Activated naive CD4-positive, alpha-beta T cell treated with Interleukin-2 at 50 U/mL for 16 hours (primary cell): ENCODE measurements at regions not wholly inside any gene's neighbourhood (a gene's known extent, or its start where the extent isn't known, plus 50 kb on each side); places are given as distances from the start of the nearest gene placed in this dataset.

Experiments used
- DNase-seq: peaks from one replicate; pipeline ENCODE4 v3.0.0-alpha.2; 2020

- DNase-seq: no peak
Observed at GRCh38 chr4:180641495-180641894, 1601.7 kb upstream of the TENM3 start.

GRCh38 chr4:180642732-180643131 is 1600.5 kb upstream of the TENM3 start:
- DNase-seq: no peak

GRCh38 chr4:180650273-180650672 is 1592.9 kb upstream of the TENM3 start:
- DNase-seq: no peak

GRCh38 chr4:180652533-180652932 is 1590.7 kb upstream of the TENM3 start:
- no peak for DNase-seq

GRCh38 chr4:180655886-180656285 is 1587.3 kb upstream of the TENM3 start:
- DNase-seq: no peak

- no peak for DNase-seq
Observed at GRCh38 chr4:180657881-180658280, 1585.3 kb upstream of the TENM3 start.

GRCh38 chr4:180664766-180665368 is 1578.3 kb upstream of the TENM3 start:
- DNase-seq: peak; percentile 32

GRCh38 chr4:180665481-180665880 is 1577.7 kb upstream of the TENM3 start:
- DNase-seq: no peak

- no peak for DNase-seq
Observed at GRCh38 chr4:180665994-180666824, 1577.0 kb upstream of the TENM3 start.

GRCh38 chr4:180668732-180669131 is 1574.5 kb upstream of the TENM3 start:
- DNase-seq: no peak

- no peak for DNase-seq
Observed at GRCh38 chr4:180669680-180670079, 1573.5 kb upstream of the TENM3 start.

- no peak for DNase-seq
Observed at GRCh38 chr4:180674619-180675358, 1568.4 kb upstream of the TENM3 start.

- DNase-seq: no peak
Observed at GRCh38 chr4:180675359-180675650, 1567.9 kb upstream of the TENM3 start.

GRCh38 chr4:180680305-180680704 is 1562.9 kb upstream of the TENM3 start:
- no peak for DNase-seq

GRCh38 chr4:180682776-180683175 is 1560.4 kb upstream of the TENM3 start:
- no peak for DNase-seq

- DNase-seq: no peak
Observed at GRCh38 chr4:180683186-180683585, 1560.0 kb upstream of the TENM3 start.

GRCh38 chr4:180688480-180688879 is 1554.7 kb upstream of the TENM3 start:
- DNase-seq: no peak

GRCh38 chr4:180694875-180695274 is 1548.3 kb upstream of the TENM3 start:
- no peak for DNase-seq

- DNase-seq: no peak
Observed at GRCh38 chr4:180695851-180696250, 1547.4 kb upstream of the TENM3 start.

GRCh38 chr4:180696460-180697092 is 1546.6 kb upstream of the TENM3 start:
- no peak for DNase-seq

GRCh38 chr4:180698550-180699195 is 1544.5 kb upstream of the TENM3 start:
- DNase-seq: no peak

GRCh38 chr4:180706766-180707165 is 1536.4 kb upstream of the TENM3 start:
- no peak for DNase-seq
